ENCODE measurements at regions not wholly inside any gene's neighbourhood (a gene's known extent, or its start where the extent isn't known, plus 50 kb on each side); places are given as distances from the start of the nearest gene placed in this dataset.

- TF ChIP-seq CTCF (IDR thresholded peaks at IDR 0.05) = no peak
- no peak for TF ChIP-seq POLR2AphosphoS5 (IDR thresholded peaks at IDR 0.05; ENCODE audit: insufficient read depth in 1 of 2, low read depth in 1 of 2)
Measured at GRCh38 chr1:25082995-25083394, 149.3 kb downstream of the SYF2 start.
